ENCODE measurements at regions not wholly inside any gene's neighbourhood (a gene's known extent, or its start where the extent isn't known, plus 50 kb on each side); places are given as distances from the start of the nearest gene placed in this dataset.

DNA sequence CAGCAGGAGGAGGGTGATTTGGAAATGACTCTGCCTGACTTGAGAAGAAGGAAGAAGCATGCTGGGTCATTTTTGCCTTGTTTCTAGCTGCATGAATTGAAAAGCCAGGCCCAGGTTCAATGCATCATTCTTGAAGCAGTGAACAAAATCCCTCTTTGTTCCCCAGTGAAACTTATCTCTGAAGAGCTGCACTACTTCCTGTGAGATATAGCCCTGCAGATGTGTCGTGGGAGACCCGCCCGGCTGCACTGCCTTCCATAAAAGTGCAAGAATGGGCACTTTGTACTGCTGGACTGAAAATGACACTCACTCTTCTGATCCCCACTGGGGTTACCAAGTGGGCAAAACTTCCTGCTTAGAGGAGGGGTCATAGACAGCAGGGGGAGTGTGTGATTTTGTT is 249.2 kb upstream of the NFIA start:
- Histone ChIP-seq H3K9me3 (ENCODE audit: insufficient read depth, low read length) (no peaks in the 10 kb centered on the region), H3K27ac (ENCODE audit: low read depth, low read length) (no peak overlapping the region), H3K4me2 (ENCODE audit: low read depth, low read length, poor library complexity, severe bottlenecking) (no peak overlapping the region), H3K36me3 (ENCODE audit: low read length) (no peaks in the 10 kb centered on the region), H4K20me1 (ENCODE audit: low read depth, low read length) (no peaks in the 10 kb centered on the region), H3K9me2 (replicated peaks; ENCODE audit: insufficient read depth, low read length) (no peaks in the 10 kb centered on the region), H3K27me3 (ENCODE audit: low read length) (no peaks in the 10 kb centered on the region), H3K79me2 (ENCODE audit: insufficient read depth, low read length) (no peaks in the 10 kb centered on the region), H3K4me3 (ENCODE audit: insufficient read depth, low read length, poor library complexity, severe bottlenecking) (no peak overlapping the region), H3F3A (ENCODE audit: insufficient read depth) (no peaks in the 10 kb centered on the region), H2AFZ (ENCODE audit: low read depth, low read length, severe bottlenecking) (no peak overlapping the region), H3K9ac (ENCODE audit: low read length) (no peak overlapping the region)
- TF ChIP-seq EZH2phosphoT487 (conservative IDR thresholded peaks at IDR 0.05; ENCODE audit: low read length): no peak
- TF ChIP-seq, protein P1, sequence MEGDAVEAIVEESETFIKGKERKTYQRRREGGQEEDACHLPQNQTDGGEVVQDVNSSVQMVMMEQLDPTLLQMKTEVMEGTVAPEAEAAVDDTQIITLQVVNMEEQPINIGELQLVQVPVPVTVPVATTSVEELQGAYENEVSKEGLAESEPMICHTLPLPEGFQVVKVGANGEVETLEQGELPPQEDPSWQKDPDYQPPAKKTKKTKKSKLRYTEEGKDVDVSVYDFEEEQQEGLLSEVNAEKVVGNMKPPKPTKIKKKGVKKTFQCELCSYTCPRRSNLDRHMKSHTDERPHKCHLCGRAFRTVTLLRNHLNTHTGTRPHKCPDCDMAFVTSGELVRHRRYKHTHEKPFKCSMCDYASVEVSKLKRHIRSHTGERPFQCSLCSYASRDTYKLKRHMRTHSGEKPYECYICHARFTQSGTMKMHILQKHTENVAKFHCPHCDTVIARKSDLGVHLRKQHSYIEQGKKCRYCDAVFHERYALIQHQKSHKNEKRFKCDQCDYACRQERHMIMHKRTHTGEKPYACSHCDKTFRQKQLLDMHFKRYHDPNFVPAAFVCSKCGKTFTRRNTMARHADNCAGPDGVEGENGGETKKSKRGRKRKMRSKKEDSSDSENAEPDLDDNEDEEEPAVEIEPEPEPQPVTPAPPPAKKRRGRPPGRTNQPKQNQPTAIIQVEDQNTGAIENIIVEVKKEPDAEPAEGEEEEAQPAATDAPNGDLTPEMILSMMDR (IDR thresholded peaks at IDR 0.05; ENCODE audit: insufficient read depth, low read length, poor library complexity, severe bottlenecking): no peak

DNA sequence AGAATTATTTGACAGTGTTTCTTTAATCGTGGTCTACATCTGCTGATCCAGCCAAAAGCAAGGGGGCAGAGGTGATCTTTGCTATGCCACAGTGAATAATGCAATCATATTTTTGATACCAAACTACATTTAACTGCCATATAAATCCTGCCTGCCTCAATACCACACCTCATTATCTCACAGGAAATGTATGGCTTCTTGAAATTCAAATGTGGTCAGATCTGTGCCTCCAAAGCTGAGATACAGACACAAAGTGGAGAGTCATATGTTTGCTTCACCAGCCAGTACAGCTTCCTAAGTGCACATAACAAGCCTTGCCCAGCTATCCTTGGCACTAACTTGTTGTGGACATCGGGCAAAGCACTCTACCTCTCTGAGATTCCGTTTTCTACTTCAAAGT is 250.0 kb upstream of the NFIA start:
- H3K4me2 ChIP-seq (ENCODE audit: low read depth, low read length, poor library complexity, severe bottlenecking): no peak overlapping the region
- H4K20me1 ChIP-seq (ENCODE audit: low read depth, low read length): no peaks in the 10 kb centered on the region
- H3K9ac ChIP-seq (ENCODE audit: low read length): no peak overlapping the region
- H3K27me3 ChIP-seq (ENCODE audit: low read length): no peaks in the 10 kb centered on the region
- H3K4me3 ChIP-seq (ENCODE audit: insufficient read depth, low read length, poor library complexity, severe bottlenecking): no peak overlapping the region
- no peaks in the 10 kb centered on the region for H3K36me3 ChIP-seq (ENCODE audit: low read length)
- H3K9me3 ChIP-seq (ENCODE audit: insufficient read depth, low read length): no peaks in the 10 kb centered on the region
- TF ChIP-seq, protein P1 (IDR thresholded peaks at IDR 0.05; ENCODE audit: insufficient read depth, low read length, poor library complexity, severe bottlenecking): no peak
- H3K9me2 ChIP-seq (replicated peaks; ENCODE audit: insufficient read depth, low read length): no peaks in the 10 kb centered on the region
- no peaks in the 10 kb centered on the region for H3K79me2 ChIP-seq (ENCODE audit: insufficient read depth, low read length)
- no peak overlapping the region for H2AFZ ChIP-seq (ENCODE audit: low read depth, low read length, severe bottlenecking)
- H3K27ac ChIP-seq (ENCODE audit: low read depth, low read length): no peak overlapping the region
- H3F3A ChIP-seq (ENCODE audit: insufficient read depth): no peaks in the 10 kb centered on the region

DNA sequence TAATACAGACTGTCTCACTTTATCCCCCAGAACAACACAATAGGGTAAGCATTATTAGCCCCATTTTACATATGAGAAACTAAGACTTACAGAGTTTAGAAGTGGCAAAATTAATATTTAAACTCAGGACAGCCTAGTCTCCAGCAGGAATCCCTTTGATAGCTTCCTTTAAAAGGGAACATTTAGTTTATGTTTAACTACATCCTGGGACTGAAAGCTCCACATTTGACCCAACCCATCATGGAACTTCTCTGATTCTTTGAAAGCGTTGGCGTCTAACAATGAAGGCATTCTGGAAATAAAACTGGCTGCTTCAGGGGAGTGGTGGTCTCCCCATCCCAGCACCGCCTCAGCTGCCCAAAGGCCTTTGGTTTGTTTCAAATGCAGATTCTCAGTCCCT is 250.6 kb upstream of the NFIA start:
- Histone ChIP-seq H3K9ac (ENCODE audit: low read length) (no peak overlapping the region), H3K27me3 (ENCODE audit: low read length) (no peaks in the 10 kb centered on the region)

More for the DNA sequence above, 250.6 kb upstream of the NFIA start:
- H3K79me2 ChIP-seq (ENCODE audit: insufficient read depth, low read length): no peaks in the 10 kb centered on the region
- no peaks in the 10 kb centered on the region for H3K9me3 ChIP-seq (ENCODE audit: insufficient read depth, low read length)
- no peak overlapping the region for H3K4me3 ChIP-seq (ENCODE audit: insufficient read depth, low read length, poor library complexity, severe bottlenecking)
- H4K20me1 ChIP-seq (ENCODE audit: low read depth, low read length): no peaks in the 10 kb centered on the region
- H3F3A ChIP-seq (ENCODE audit: insufficient read depth): no peaks in the 10 kb centered on the region
- H3K9me2 ChIP-seq (replicated peaks; ENCODE audit: insufficient read depth, low read length): no peaks in the 10 kb centered on the region
- H2AFZ ChIP-seq (ENCODE audit: low read depth, low read length, severe bottlenecking): no peak overlapping the region
- no peak overlapping the region for H3K27ac ChIP-seq (ENCODE audit: low read depth, low read length)
- H3K36me3 ChIP-seq (ENCODE audit: low read length): no peaks in the 10 kb centered on the region
- no peak overlapping the region for H3K4me2 ChIP-seq (ENCODE audit: low read depth, low read length, poor library complexity, severe bottlenecking)
- TF ChIP-seq, protein P1 (IDR thresholded peaks at IDR 0.05; ENCODE audit: insufficient read depth, low read length, poor library complexity, severe bottlenecking): no peak
- TF ChIP-seq EZH2phosphoT487 (conservative IDR thresholded peaks at IDR 0.05; ENCODE audit: low read length): no peak

Measured in SU-DHL-6 (cell line).